MV-4-11 (cell line): ENCODE measurements at regions not wholly inside any gene's neighbourhood (a gene's known extent, or its start where the extent isn't known, plus 50 kb on each side); places are given as distances from the start of the nearest gene placed in this dataset.

ENCODE experiments used
- DNase-seq: peaks from one replicate; lab custom pipeline; 2025; lab: John Stamatoyannopoulos, UW

DNA sequence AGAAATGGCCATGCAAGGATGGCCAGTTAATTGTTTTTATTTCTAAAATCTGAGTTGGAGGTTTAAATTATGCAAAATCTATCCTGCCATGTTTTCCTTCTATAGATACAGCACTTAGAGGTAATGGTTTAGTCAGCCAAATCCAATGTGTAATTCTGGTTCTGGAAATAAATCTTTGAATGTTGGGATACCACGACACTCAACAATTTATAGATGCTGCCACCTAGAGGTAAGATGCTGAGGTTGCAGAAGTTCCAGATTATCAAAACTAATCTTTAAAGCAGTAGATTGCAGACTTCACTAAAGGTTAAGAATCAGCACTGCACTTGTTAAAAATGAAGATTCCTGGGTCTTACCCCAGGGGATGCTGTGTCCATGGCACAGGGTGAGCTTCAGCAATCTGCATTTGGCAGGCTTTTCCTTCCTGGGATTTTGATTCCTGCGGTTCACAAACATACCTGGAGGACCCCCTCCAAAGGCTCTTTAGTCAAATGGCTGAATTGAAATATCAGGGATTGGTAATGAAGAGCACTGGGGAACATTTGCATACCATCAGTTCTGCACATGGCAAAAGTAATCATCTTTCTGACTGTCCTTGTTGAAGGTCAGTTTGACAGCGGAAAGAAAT lies 53.4 kb upstream of the ANO4 start:
- DNase-seq: peak; percentile 11

DNA sequence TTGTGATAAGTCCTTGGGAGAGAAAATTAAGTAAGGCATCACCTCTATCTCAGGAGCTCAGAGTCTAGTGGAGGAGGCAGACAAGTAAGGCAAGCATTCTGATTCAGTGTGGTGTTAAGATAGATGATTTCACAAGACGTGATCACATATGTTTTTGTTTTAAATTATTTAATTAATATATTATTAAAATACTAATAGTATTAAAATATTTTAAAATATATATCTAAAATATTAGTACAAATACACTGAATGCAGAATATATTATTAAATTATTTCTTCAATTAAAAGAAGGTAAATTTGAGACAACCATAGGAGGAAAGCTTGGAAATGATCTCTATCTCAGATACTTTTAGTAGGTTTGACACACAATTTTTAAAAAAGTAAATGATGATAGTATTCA lies 51.5 kb upstream of the ANO4 start:
- DNase-seq: no peak
